ENCODE measurements at regions not wholly inside any gene's neighbourhood (a gene's known extent, or its start where the extent isn't known, plus 50 kb on each side); places are given as distances from the start of the nearest gene placed in this dataset.

- no peak for ATAC-seq
- TF ChIP-seq PPARA (CRISPR knock-in tag; IDR thresholded peaks at IDR 0.05; ENCODE audit: borderline replicate concordance) (no peak), TOX (CRISPR knock-in tag; IDR thresholded peaks at IDR 0.05; ENCODE audit: borderline replicate concordance) (no peak), ESRRG (CRISPR knock-in tag; IDR thresholded peaks at IDR 0.05) (no peak), ISL1 (CRISPR knock-in tag; IDR thresholded peaks at IDR 0.05) (no peak), ZFP3 (CRISPR knock-in tag; IDR thresholded peaks at IDR 0.05) (no peak), BACH2 (CRISPR knock-in tag; IDR thresholded peaks at IDR 0.05; ENCODE audit: borderline replicate concordance) (no peak), TCF4 (CRISPR knock-in tag; IDR thresholded peaks at IDR 0.05; ENCODE audit: borderline replicate concordance) (no peak), CSDC2 (CRISPR knock-in tag; IDR thresholded peaks at IDR 0.05) (no peak), PATZ1 (CRISPR knock-in tag; IDR thresholded peaks at IDR 0.05; ENCODE audit: borderline replicate concordance) (no peak)
- TF ChIP-seq, protein P1, sequence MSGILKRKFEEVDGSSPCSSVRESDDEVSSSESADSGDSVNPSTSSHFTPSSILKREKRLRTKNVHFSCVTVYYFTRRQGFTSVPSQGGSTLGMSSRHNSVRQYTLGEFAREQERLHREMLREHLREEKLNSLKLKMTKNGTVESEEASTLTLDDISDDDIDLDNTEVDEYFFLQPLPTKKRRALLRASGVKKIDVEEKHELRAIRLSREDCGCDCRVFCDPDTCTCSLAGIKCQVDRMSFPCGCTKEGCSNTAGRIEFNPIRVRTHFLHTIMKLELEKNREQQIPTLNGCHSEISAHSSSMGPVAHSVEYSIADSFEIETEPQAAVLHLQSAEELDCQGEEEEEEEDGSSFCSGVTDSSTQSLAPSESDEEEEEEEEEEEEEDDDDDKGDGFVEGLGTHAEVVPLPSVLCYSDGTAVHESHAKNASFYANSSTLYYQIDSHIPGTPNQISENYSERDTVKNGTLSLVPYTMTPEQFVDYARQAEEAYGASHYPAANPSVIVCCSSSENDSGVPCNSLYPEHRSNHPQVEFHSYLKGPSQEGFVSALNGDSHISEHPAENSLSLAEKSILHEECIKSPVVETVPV (CRISPR knock-in tag; IDR thresholded peaks at IDR 0.05) = no peak
Observed at GRCh38 chr3:10581716-10582115, 76.3 kb upstream of the ATP2B2 start.

- no peak for TF ChIP-seq CREB5 (CRISPR knock-in tag; IDR thresholded peaks at IDR 0.05; ENCODE audit: low read depth)
- TF ChIP-seq TCF4 (CRISPR knock-in tag; IDR thresholded peaks at IDR 0.05; ENCODE audit: borderline replicate concordance) = no peak
- no peak for TF ChIP-seq BACH2 (CRISPR knock-in tag; IDR thresholded peaks at IDR 0.05; ENCODE audit: borderline replicate concordance)
- TF ChIP-seq SNAI2 (CRISPR knock-in tag; IDR thresholded peaks at IDR 0.05) = no peak
- TF ChIP-seq ZFP30 (CRISPR knock-in tag; IDR thresholded peaks at IDR 0.05) = no peak
- no peak for TF ChIP-seq PPARA (CRISPR knock-in tag; IDR thresholded peaks at IDR 0.05; ENCODE audit: borderline replicate concordance)
- no peak for TF ChIP-seq TOX (CRISPR knock-in tag; IDR thresholded peaks at IDR 0.05; ENCODE audit: borderline replicate concordance)
- no peak for TF ChIP-seq ZC3H10 (CRISPR knock-in tag; IDR thresholded peaks at IDR 0.05)
- TF ChIP-seq ISL1 (CRISPR knock-in tag; IDR thresholded peaks at IDR 0.05) = no peak
- TF ChIP-seq OSR1 (CRISPR knock-in tag; IDR thresholded peaks at IDR 0.05) = no peak
- TF ChIP-seq ESRRG (CRISPR knock-in tag; IDR thresholded peaks at IDR 0.05) = no peak
- no peak for TF ChIP-seq ZNF8 (CRISPR knock-in tag; IDR thresholded peaks at IDR 0.05)
- no peak for TF ChIP-seq ZFP3 (CRISPR knock-in tag; IDR thresholded peaks at IDR 0.05)
- TF ChIP-seq ZNF70 (CRISPR knock-in tag; IDR thresholded peaks at IDR 0.05) = no peak
- no peak for TF ChIP-seq PATZ1 (CRISPR knock-in tag; IDR thresholded peaks at IDR 0.05; ENCODE audit: borderline replicate concordance)
- no peak for TF ChIP-seq GLIS3 (CRISPR knock-in tag; IDR thresholded peaks at IDR 0.05)
- ATAC-seq = no peak
Observed at GRCh38 chr3:10582733-10583132, 77.3 kb upstream of the ATP2B2 start.

GRCh38 chr3:10583798-10584708 lies 78.7 kb upstream of the ATP2B2 start:
- no peak for ATAC-seq
- no peak for TF ChIP-seq OSR1 (CRISPR knock-in tag; IDR thresholded peaks at IDR 0.05)
- no peak for TF ChIP-seq ZFP3 (CRISPR knock-in tag; IDR thresholded peaks at IDR 0.05)
- no peak for TF ChIP-seq ZNF70 (CRISPR knock-in tag; IDR thresholded peaks at IDR 0.05)
- no peak for TF ChIP-seq SNAI2 (CRISPR knock-in tag; IDR thresholded peaks at IDR 0.05)
- TF ChIP-seq, protein P1 (CRISPR knock-in tag; IDR thresholded peaks at IDR 0.05) = no peak
- no peak for TF ChIP-seq BACH2 (CRISPR knock-in tag; IDR thresholded peaks at IDR 0.05; ENCODE audit: borderline replicate concordance)
- TF ChIP-seq PPARA (CRISPR knock-in tag; IDR thresholded peaks at IDR 0.05; ENCODE audit: borderline replicate concordance) = no peak
- TF ChIP-seq RARB (CRISPR knock-in tag; IDR thresholded peaks at IDR 0.05) = no peak
- TF ChIP-seq ISL1 (CRISPR knock-in tag; IDR thresholded peaks at IDR 0.05) = no peak
- no peak for TF ChIP-seq ZNF8 (CRISPR knock-in tag; IDR thresholded peaks at IDR 0.05)
- no peak for TF ChIP-seq POU6F1 (CRISPR knock-in tag; IDR thresholded peaks at IDR 0.05; ENCODE audit: borderline replicate concordance, low read depth)
- no peak for TF ChIP-seq ZNF565 (CRISPR knock-in tag; conservative IDR thresholded peaks at IDR 0.05; ENCODE audit: low read depth)
- no peak for TF ChIP-seq TCF4 (CRISPR knock-in tag; IDR thresholded peaks at IDR 0.05; ENCODE audit: borderline replicate concordance)
- no peak for TF ChIP-seq TOX (CRISPR knock-in tag; IDR thresholded peaks at IDR 0.05; ENCODE audit: borderline replicate concordance)
- no peak for TF ChIP-seq CREB5 (CRISPR knock-in tag; IDR thresholded peaks at IDR 0.05; ENCODE audit: low read depth)
